Stromal cell of bone marrow (primary cell): ENCODE measurements at regions not wholly inside any gene's neighbourhood (a gene's known extent, or its start where the extent isn't known, plus 50 kb on each side); places are given as distances from the start of the nearest gene placed in this dataset.
"Not testable (repeated sequence)": the region's sequence is repeated elsewhere in the genome, so short reads cannot be mapped to it uniquely, and the experiment has no call there.

Source experiments
- DNase-seq: peaks from one replicate; pipeline ENCODE4 v3.0.0-alpha.2; 2012; ENCODE audit warnings: low read depth

GRCh38 chr6:150739711-150740349 lies 125.7 kb upstream of the MTHFD1L start:
- DNase-seq = no peak

DNA sequence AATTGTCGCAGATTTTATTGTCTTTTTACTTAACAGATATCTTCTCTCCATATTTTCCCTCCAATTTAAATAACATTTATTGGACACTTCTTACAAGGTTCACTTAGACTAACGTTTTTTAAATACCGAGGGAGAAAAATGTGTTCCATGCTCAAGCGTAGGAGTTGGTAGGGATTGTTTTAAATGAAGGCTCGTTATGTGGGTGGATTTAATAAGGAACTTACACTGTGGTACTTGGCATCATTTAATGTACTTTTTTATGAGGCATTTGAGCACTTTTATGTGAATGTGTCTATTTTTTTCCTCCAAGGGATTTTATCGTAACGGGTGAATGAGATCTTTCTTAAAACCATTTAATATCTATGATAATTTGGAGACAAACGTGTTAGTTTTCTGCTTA lies 125.0 kb upstream of the MTHFD1L start:
- DNase-seq = no peak

DNA sequence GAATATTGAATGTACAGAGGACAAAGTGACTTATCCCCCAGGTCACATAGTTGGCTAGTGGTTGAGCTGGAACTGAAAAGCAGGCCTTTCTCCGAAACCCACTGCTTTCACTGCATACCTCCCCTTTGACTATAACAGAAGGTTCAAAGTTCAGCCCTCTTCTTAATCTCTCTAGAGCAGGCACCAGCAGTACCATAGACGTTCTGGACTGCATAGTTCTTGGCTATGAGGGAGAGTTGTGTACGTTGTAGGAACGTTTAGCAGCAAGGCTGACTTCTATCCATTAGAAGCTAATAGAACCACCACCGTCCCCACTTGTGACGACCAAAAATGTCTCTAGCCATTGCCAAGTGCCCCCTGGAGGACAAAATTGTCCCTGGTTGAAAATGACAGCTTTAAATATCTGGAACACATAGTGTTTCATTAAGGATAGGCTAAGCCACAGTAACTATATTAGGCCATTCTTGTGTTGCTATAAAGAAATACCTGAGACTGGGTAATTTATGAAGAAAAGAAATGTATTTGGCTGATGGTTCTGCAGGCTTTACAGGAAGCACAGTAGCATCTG lies 123.8 kb upstream of the MTHFD1L start:
- DNase-seq = no peak

GRCh38 chr6:150744522-150745260 lies 120.8 kb upstream of the MTHFD1L start:
- no peak for DNase-seq

- no peak for DNase-seq
These were observed 119.6 kb upstream of the MTHFD1L start for GRCh38 chr6:150745896-150746295.

DNA sequence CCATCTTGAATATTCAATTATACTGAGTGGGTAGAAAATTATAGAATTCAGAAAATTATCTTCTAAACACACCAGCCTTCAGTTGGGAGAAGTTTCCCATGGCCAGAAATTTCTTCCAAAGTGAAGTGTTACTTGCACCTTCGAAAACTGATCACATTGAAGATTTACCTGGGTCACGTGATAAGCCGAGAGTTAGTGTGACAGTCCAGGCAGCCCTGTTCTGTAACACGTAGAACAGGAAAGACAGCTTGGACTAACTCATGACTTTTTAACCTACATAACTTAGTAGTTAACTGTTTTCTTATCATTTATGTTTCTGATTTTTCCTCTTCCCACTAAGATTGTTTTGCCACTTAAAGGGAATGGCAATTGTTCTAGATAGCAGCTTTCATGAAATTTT lies 118.3 kb upstream of the MTHFD1L start:
- DNase-seq = no peak

GRCh38 chr6:150749091-150749670 lies 116.3 kb upstream of the MTHFD1L start:
- no peak for DNase-seq

GRCh38 chr6:150751296-150751695 lies 114.2 kb upstream of the MTHFD1L start:
- peak; percentile 41 for DNase-seq

GRCh38 chr6:150752409-150752808 lies 113.1 kb upstream of the MTHFD1L start:
- DNase-seq = no peak

GRCh38 chr6:150753371-150754064 lies 112.0 kb upstream of the MTHFD1L start:
- DNase-seq = no peak

DNA sequence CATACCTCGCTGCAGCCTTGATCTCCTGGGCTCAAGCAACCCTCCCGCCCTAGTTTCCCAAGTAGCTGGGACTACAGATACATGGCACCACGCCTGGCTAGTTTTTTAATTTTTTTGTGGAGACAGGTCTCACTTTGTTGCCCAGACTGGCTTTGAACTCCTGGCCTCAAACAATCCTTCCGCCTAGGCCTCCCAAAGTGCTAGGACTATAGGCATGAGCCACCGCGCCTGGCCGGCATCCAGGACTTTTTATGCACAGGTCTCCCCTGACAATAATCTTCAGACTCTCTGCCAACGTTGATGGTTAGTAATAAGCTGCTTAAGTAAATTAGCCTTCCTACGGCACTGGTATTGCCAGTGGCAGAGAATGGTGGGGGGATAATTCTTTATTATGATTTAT lies 110.5 kb upstream of the MTHFD1L start:
- DNase-seq = no peak

GRCh38 chr6:150755524-150755923 lies 110.0 kb upstream of the MTHFD1L start:
- DNase-seq = no peak

DNA sequence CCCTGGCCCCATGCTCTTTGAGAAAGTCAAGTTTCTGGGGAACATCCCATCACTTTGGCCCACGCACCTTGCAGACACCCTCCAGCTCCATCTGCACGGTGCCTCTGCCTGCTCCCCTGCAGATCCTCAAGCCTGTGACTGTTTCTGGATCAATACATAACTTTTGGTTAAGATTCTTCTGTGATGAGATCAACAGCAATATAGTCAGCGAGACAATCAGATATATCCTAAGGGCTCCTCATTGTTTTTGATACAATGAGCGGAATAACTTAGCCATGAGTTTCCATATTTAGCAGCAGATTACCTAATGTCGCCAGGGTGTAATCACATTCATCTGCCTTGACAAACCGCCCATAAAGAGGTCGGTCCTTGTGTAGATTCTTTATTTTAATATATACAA lies 109.3 kb upstream of the MTHFD1L start:
- no peak for DNase-seq

DNA sequence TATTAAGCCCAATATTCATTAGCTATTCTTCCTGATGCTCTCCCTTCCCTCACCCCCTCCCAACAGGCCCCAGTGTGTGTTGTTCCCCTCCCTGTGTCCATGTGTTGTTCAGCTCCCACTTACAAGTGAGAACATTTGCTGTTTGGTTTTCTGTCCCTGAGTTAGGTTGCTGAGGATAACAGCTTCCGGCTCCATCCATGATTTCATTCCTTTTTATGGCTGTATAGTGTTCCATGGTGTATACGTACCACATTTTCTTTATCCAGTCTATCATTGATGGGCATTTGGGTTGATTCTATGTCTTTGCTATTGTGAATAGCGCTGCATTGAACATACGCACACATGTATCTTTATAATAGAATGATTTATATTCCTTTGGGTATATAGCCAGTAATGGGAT lies 107.7 kb upstream of the MTHFD1L start:
- not testable (repeated sequence) for DNase-seq

- no peak for DNase-seq
These were observed 106.0 kb upstream of the MTHFD1L start for GRCh38 chr6:150759483-150759882.

- no peak for DNase-seq
These were observed 103.7 kb upstream of the MTHFD1L start for GRCh38 chr6:150761771-150762170.

- no peak for DNase-seq
These were observed 101.0 kb upstream of the MTHFD1L start for GRCh38 chr6:150764334-150765066.

GRCh38 chr6:150765067-150765764 lies 100.3 kb upstream of the MTHFD1L start:
- no peak for DNase-seq

- no peak for DNase-seq
These were observed 99.1 kb upstream of the MTHFD1L start for GRCh38 chr6:150766201-150766997.

DNA sequence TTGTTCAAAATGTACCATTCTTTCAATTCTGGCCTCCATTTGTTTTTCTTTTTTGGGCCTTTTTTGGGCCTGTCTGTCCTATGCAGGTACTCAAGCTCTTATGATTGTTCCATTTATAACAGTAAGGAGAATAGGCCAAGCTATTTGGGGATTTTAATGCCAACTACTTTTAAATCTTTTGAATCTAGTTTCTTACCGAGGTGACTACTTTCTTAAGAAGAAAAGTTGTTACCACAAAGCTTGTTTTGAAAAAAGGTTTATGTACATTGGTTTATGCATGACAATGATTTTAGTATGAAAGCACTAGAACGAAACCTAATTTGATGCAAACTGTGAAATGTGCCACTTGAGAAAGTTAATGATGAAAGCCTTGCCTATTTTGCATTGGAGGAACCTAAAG lies 98.3 kb upstream of the MTHFD1L start:
- no peak for DNase-seq
